ENCODE measurements at regions not wholly inside any gene's neighbourhood (a gene's known extent, or its start where the extent isn't known, plus 50 kb on each side); places are given as distances from the start of the nearest gene placed in this dataset.

DNA sequence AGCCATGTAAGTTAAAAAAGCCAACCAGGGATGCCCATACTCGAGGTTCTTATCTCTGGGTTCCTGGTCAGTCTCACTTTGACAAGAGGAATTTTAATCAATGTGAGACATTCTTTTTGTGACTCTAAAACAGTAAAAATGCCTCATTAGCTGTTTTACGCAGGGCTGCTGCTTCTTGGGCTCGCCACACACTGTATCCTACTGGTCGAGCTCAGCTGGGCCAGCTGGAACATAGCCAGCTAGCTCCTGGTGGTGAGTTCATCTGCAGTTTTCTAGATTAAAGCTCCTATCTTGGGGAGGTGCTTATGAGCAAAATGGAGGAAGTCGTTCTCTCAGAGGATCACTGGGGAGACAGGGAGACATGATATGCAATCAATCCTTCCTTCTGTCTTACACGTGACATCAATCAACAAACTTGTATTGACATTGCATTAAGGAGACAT lies 55.9 kb upstream of the LEF1 start:
- no peaks in the 10 kb centered on the region for H3K27me3 ChIP-seq (ENCODE audit: control insufficient read depth in 2 of 2, insufficient read depth in 2 of 2, low read length in 2 of 2)
- Mint-ChIP-seq H3K36me3 (no peaks in the 10 kb centered on the region), H3K27me3 (ENCODE audit: low read depth in 3 of 3) (peaks cover 0 to 2% (median 0%) of the 10 kb centered on the region in 3 donors), H3K4me3 (no peak overlapping the region), H3K4me1 (no peaks in the 10 kb centered on the region), H3K27ac (no peak overlapping the region), H3K9me3 (peaks cover 4 to 14% (median 10%) of the 10 kb centered on the region in 7 donors)
- no peak overlapping the region for H3K4me3 ChIP-seq (replicated peaks in 1 of 3; ENCODE audit: low read depth in 2 of 3, low read length in 3 of 3)
- no peak overlapping the region for H3K27ac ChIP-seq (ENCODE audit: low read depth in 1 of 2, low read length in 2 of 2)
- H3K36me3 ChIP-seq (replicated peaks in 1 of 2; ENCODE audit: control insufficient read depth in 1 of 2, insufficient read depth in 2 of 2, low read length in 2 of 2) = no peaks in the 10 kb centered on the region
- no peak overlapping the region for H2AFZ ChIP-seq (ENCODE audit: insufficient read depth, low read depth, low read length, poor library complexity, severe bottlenecking)
- no peak overlapping the region for H3K4me2 ChIP-seq (replicated peaks; ENCODE audit: extremely low read depth, low read length, poor library complexity, severe bottlenecking)
- H3K4me1 ChIP-seq (ENCODE audit: control insufficient read depth in 1 of 2, insufficient read depth in 2 of 2, low read length in 2 of 2) = no peaks in the 10 kb centered on the region
- no peaks in the 10 kb centered on the region for H4K20me1 ChIP-seq (ENCODE audit: insufficient read depth, low read length)
- WGBS (ENCODE audit: insufficient coverage) = 94% methylated on average over 3 of the region's 6 CpGs
- intact Hi-C loops (cut with micrococcal nuclease) = no loop called here
- peaks cover 4 to 7% of the 10 kb centered on the region in 2 donors for H3K9me3 ChIP-seq (replicated peaks in 1 of 2; ENCODE audit: control insufficient read depth in 1 of 2, insufficient read depth in 1 of 2, low read length in 2 of 2)
- no peak overlapping the region for H3K9ac ChIP-seq (ENCODE audit: insufficient read depth, low read length, poor library complexity, severe bottlenecking)
- DNase-seq = no peak
- H3K79me2 ChIP-seq (ENCODE audit: insufficient read depth, low read length) = no peaks in the 10 kb centered on the region
- no peak for TF ChIP-seq CTCF (IDR thresholded peaks at IDR 0.05)

DNA sequence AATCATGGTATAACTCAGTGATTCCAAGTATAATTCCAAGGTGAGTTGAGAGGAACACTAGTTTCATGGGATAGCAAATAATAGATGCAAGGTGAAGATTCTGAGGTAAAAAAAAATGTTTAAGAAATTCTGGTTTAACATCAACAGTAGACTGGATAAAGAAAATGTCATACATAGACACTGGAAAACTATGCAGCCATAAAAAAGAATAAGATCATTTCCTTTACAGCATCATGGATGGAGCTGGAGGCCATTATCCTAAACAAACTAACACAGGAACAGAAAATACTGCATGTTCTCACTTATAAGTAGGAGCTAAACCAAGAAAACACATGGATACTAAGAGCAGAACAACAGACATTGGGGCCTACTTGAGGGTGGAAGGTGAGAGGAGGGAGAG lies 54.6 kb upstream of the LEF1 start:
- H3K27ac ChIP-seq (ENCODE audit: low read depth in 1 of 2, low read length in 2 of 2) = no peak overlapping the region
- intact Hi-C loops (cut with micrococcal nuclease) = no loop called here
- peaks cover 4 to 7% of the 10 kb centered on the region in 2 donors for H3K9me3 ChIP-seq (replicated peaks in 1 of 2; ENCODE audit: control insufficient read depth in 1 of 2, insufficient read depth in 1 of 2, low read length in 2 of 2)
- H2AFZ ChIP-seq (ENCODE audit: insufficient read depth, low read depth, low read length, poor library complexity, severe bottlenecking) = no peak overlapping the region
- DNase-seq = no peak
- H3K9ac ChIP-seq (ENCODE audit: insufficient read depth, low read length, poor library complexity, severe bottlenecking) = no peak overlapping the region
- H3K4me2 ChIP-seq (replicated peaks; ENCODE audit: extremely low read depth, low read length, poor library complexity, severe bottlenecking) = no peak overlapping the region
- H3K36me3 ChIP-seq (replicated peaks in 1 of 2; ENCODE audit: control insufficient read depth in 1 of 2, insufficient read depth in 2 of 2, low read length in 2 of 2) = no peaks in the 10 kb centered on the region
- TF ChIP-seq CTCF (IDR thresholded peaks at IDR 0.05) = no peak
- peaks cover 4 to 10% (median 7%) of the 10 kb centered on the region in 7 donors for H3K9me3 Mint-ChIP-seq
- H3K79me2 ChIP-seq (ENCODE audit: insufficient read depth, low read length) = no peaks in the 10 kb centered on the region
- no peak overlapping the region for H3K27ac Mint-ChIP-seq
- no peaks in the 10 kb centered on the region for H4K20me1 ChIP-seq (ENCODE audit: insufficient read depth, low read length)
- no peaks in the 10 kb centered on the region for H3K4me1 Mint-ChIP-seq
- H3K27me3 ChIP-seq (ENCODE audit: control insufficient read depth in 2 of 2, insufficient read depth in 2 of 2, low read length in 2 of 2) = no peaks in the 10 kb centered on the region
- no peaks in the 10 kb centered on the region for H3K4me1 ChIP-seq (ENCODE audit: control insufficient read depth in 1 of 2, insufficient read depth in 2 of 2, low read length in 2 of 2)
- H3K4me3 Mint-ChIP-seq = no peak overlapping the region
- peaks cover 0 to 2% (median 0%) of the 10 kb centered on the region in 3 donors for H3K27me3 Mint-ChIP-seq (ENCODE audit: low read depth in 3 of 3)
- no peak overlapping the region for H3K4me3 ChIP-seq (replicated peaks in 1 of 3; ENCODE audit: low read depth in 2 of 3, low read length in 3 of 3)
- no peaks in the 10 kb centered on the region for H3K36me3 Mint-ChIP-seq
